WI38 (cell line): ENCODE measurements at regions not wholly inside any gene's neighbourhood (a gene's known extent, or its start where the extent isn't known, plus 50 kb on each side); places are given as distances from the start of the nearest gene placed in this dataset.

Experiments
- H3K4me3 ChIP-seq: 2 replicates; pipeline ENCODE4 v1.5.1; 2011; ENCODE audit warnings: low read depth, mild to moderate bottlenecking, control low read depth, low read length
- TF ChIP-seq, protein P1 (sequence below): IDR thresholded peaks from 2 replicates; pipeline ENCODE4 v1.5.1; 2012; ENCODE audit warnings: low read depth, mild to moderate bottlenecking, control low read depth, low read length

DNA sequence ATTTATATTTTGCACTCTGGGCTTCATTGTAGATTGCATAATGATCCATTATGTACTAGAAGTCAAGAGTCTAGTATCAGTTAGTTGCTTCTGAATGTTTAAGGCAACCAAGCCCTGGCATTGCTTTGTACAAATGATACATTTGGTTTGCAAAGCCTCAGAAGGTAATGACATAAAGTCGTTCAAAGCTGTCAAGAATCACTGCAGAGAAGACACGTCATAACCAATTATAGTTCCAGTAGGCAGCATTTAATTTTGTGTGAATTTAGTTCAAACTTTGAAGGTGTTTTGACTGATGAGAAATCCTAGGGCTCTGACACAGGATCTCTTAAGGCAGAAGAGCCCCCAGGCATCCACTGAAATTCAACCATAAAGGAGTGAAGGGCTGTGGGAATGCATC lies 163.0 kb upstream of the KRR1 start:
- no peak overlapping the region for H3K4me3 ChIP-seq
- TF ChIP-seq, protein P1, sequence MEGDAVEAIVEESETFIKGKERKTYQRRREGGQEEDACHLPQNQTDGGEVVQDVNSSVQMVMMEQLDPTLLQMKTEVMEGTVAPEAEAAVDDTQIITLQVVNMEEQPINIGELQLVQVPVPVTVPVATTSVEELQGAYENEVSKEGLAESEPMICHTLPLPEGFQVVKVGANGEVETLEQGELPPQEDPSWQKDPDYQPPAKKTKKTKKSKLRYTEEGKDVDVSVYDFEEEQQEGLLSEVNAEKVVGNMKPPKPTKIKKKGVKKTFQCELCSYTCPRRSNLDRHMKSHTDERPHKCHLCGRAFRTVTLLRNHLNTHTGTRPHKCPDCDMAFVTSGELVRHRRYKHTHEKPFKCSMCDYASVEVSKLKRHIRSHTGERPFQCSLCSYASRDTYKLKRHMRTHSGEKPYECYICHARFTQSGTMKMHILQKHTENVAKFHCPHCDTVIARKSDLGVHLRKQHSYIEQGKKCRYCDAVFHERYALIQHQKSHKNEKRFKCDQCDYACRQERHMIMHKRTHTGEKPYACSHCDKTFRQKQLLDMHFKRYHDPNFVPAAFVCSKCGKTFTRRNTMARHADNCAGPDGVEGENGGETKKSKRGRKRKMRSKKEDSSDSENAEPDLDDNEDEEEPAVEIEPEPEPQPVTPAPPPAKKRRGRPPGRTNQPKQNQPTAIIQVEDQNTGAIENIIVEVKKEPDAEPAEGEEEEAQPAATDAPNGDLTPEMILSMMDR = no peak

DNA sequence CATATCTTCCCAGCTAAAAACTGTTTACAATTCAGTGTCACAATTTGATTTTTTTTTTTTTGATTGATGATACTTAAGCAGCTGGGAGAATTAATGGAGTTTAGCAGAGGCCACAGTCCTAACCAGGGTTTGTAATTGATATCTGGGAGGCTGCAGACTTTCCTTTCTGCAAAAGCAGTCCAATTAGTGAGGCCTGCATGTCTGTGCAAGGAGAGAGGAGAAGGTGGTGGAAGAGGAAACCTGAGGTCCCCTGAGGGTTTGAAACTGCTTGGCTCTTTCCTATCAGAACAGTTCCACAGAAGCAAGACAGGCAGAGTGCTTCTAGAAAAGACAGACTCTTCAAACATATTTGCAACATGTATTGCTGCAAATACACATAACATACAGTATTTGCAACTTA lies 160.8 kb upstream of the KRR1 start:
- TF ChIP-seq, protein P1 = no peak
- H3K4me3 ChIP-seq = no peak overlapping the region

DNA sequence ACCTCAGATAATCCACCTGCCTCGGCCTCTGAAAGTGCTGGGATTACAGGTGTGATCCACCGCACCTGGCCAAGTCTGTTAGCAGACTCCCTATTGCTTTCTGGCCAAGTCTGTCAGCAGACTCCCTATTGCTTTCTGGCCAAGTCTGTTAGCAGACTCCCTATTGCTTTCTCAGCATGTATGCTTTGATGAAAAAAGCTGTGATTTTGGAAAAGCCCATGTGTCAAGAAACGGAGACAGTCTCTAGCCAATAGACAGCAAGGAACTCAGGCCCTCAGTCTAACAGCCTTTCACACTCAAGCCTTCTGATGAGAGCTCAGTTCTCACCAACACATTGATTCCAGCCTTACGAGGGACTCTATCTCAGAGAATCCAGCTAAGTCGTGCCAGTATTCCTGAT lies 158.8 kb upstream of the KRR1 start:
- no peak overlapping the region for H3K4me3 ChIP-seq
- TF ChIP-seq, protein P1 = no peak

DNA sequence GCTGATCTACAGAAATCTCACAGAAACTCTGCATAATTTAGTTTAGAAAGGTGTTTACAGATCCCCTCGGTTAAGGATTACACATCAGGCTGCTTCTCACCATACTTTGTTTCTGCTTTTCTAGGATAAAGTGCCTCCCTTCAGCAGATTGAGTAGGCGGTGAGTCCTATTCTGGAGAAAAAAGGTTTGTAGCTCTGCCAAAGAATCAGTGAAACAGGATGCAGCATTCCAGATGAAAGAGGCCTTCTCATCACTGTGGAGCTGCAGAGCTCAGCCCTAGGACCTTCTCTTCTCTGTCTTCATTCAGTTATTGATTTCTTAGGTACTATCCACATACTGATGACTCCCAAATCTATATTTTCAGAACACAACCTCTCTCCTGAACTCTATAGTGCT lies 155.5 kb upstream of the KRR1 start:
- TF ChIP-seq, protein P1 = no peak
- no peak overlapping the region for H3K4me3 ChIP-seq

DNA sequence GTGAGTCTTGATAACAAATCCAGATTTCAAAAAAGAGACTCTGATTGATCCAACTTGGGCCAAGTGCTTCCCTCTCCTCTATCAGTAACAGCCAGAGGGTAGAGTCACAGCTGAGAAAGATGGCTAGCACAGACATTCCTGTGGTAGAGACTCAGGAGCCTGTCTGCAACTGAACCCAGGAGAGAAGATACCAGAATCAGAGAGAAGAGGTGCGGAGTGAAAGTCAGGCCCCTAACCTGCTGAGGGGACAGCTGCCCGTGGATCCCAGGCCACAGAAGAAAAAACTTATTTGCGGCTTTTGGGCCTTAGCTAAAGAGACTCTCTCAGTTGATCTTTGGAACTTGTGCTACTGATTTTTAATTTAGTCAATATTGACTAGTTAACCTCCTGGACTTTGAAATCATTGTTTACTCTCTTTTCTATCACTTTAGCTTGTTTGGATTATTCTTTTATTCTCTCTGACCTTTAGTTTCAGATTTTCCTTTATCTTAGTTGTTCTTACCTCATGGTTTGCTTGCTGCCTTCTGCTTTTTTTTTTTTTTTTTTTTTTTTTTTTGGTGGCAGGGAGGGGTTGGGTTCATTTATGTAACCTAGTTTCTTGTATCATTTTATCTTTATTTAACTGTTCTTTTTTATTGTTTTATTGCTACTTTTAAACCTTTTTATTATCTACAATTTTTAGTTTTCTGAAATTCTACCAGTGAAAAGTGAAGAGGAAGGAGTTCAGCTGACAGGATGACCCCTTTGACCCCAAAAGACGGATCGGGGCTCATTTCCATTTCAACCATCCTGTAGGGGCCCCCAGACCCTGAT lies 154.9 kb upstream of the KRR1 start:
- H3K4me3 ChIP-seq = no peak overlapping the region
- TF ChIP-seq, protein P1 = no peak

DNA sequence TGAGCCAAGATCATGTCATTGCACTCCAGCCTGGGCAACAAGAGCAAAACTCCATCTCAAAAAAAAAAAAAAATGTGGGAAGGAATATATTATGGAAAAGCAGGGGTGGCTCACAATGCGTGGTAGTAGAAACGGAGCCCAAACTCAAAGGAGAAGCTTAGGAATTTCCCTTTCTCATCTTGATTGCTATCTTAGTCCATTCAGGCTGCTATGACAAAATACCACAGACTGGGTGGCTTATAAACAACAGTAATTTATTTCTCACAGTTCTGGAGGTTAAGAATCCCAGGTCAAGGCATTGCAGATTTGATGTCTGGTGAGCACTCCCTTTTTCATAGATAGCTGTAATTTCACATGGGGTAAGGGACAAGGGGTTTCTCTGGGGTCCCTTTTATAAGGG lies 153.8 kb upstream of the KRR1 start:
- no peak overlapping the region for H3K4me3 ChIP-seq
- TF ChIP-seq, protein P1 = no peak

DNA sequence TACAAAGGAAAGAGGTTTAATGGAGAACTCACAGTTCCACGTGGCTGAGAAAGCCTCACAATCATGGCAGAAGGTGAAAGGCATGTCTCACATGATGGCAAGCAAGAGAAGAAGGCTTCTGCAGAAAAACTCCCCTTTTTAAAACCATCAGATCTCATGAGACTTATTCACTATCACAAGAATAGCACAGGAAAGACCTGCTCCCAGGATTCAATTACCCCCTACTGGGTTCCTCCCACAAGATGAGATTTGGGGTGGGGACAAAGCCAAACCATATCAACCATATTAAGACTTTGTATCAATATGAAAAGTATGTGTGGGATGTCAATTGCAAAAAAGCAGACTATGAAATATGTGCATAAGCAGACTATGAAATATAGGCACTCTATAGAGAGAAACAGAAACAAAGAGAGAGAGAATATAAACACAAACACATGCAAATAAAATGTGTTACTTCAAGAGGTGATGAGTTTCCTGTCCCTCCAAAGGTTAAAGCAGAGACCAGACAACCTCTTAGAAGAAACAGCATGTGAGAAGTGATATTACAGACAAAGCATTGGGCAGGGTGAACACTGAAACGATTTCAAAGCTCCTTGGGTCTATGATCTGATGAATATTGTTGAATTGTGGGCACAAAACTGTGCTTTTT lies 151.2 kb upstream of the KRR1 start:
- H3K4me3 ChIP-seq = no peak overlapping the region

More for the DNA sequence above, 151.2 kb upstream of the KRR1 start:
- TF ChIP-seq, protein P1 = no peak
